ENCODE measurements at regions not wholly inside any gene's neighbourhood (a gene's known extent, or its start where the extent isn't known, plus 50 kb on each side); places are given as distances from the start of the nearest gene placed in this dataset.

GRCh38 chr1:90443354-90443753 lies 273.7 kb downstream of the BARHL2 start:
- no peak for TF ChIP-seq CTCF (conservative IDR thresholded peaks at IDR 0.05)
- H3K27ac ChIP-seq: no peak overlapping the region

GRCh38 chr1:90435351-90435750 lies 281.8 kb downstream of the BARHL2 start:
- TF ChIP-seq CTCF (conservative IDR thresholded peaks at IDR 0.05): no peak
- no peak overlapping the region for H3K27ac ChIP-seq

GRCh38 chr1:90434460-90434859 lies 282.6 kb downstream of the BARHL2 start:
- no peak overlapping the region for H3K27ac ChIP-seq
- TF ChIP-seq CTCF (conservative IDR thresholded peaks at IDR 0.05): no peak; the same call in 1 of the 2 replicates

- no peak overlapping the region for H3K27ac ChIP-seq
- TF ChIP-seq CTCF (conservative IDR thresholded peaks at IDR 0.05): no peak
These were observed 300.0 kb downstream of the BARHL2 start for GRCh38 chr1:90417126-90417525.

GRCh38 chr1:90414201-90414600 lies 302.9 kb downstream of the BARHL2 start:
- H3K27ac ChIP-seq: no peak overlapping the region
- no peak for TF ChIP-seq CTCF (conservative IDR thresholded peaks at IDR 0.05)

- no peak for TF ChIP-seq CTCF (conservative IDR thresholded peaks at IDR 0.05)
- no peak overlapping the region for H3K27ac ChIP-seq
These were observed 303.6 kb downstream of the BARHL2 start for GRCh38 chr1:90413519-90413918.

GRCh38 chr1:90412563-90412962 lies 304.5 kb downstream of the BARHL2 start:
- TF ChIP-seq CTCF (conservative IDR thresholded peaks at IDR 0.05): no peak
- H3K27ac ChIP-seq: no peak overlapping the region

- no peak for TF ChIP-seq CTCF (conservative IDR thresholded peaks at IDR 0.05)
- no peak overlapping the region for H3K27ac ChIP-seq
These were observed 305.9 kb downstream of the BARHL2 start for GRCh38 chr1:90411185-90411584.

Measured in VCaP (cell line).